K562 (cell line): ENCODE measurements at regions not wholly inside any gene's neighbourhood (a gene's known extent, or its start where the extent isn't known, plus 50 kb on each side); places are given as distances from the start of the nearest gene placed in this dataset.

Experiments used
- DMBX1 ChIP-seq: fragments of 250-450 bp; sonication (Bioruptor Pico); IDR thresholded peaks from 2 replicates; pipeline ENCODE4 v1.8.0; 2022; ENCODE audit warnings: inconsistent platforms, mild to moderate bottlenecking, moderate library complexity, borderline replicate concordance
- HMGN3 ChIP-seq: IDR thresholded peaks from 2 replicates; pipeline ENCODE4 v1.6.1; 2011; ENCODE audit warnings: borderline replicate concordance, low read depth, mild to moderate bottlenecking, mixed read lengths, low read length; ENCODE audit not compliant: insufficient read length; ENCODE audit errors: extremely low read depth
- KDM1A ChIP-seq, 2 experiments: fragments of 450-650 bp; IDR thresholded peaks; 2 replicates each; pipeline ENCODE4 v1.6.1; 2016; ENCODE audit warnings: mild to moderate bottlenecking in 2 of 2
- MEIS2 ChIP-seq: fragments of 450-650 bp; IDR thresholded peaks from 2 replicates; pipeline ENCODE4 v1.6.1; 2014; ENCODE audit warnings: mild to moderate bottlenecking; ENCODE audit not compliant: partially characterized antibody
- NFIC ChIP-seq: fragments of 450-650 bp; IDR thresholded peaks from 2 replicates; pipeline ENCODE4 v1.6.1; 2017; ENCODE audit warnings: mild to moderate bottlenecking, inconsistent platforms
- POLR2AphosphoS2 ChIP-seq: IDR thresholded peaks from 2 replicates; pipeline ENCODE4 v1.6.1; 2012; ENCODE audit warnings: low read length, improper control_type of control experiment
- ZNF217 ChIP-seq: sonication (generic); formaldehyde crosslinking; IDR thresholded peaks from 2 replicates; pipeline ENCODE4 v1.8.0; 2022; ENCODE audit warnings: mild to moderate bottlenecking, missing genetic modification reagents
- ZNF384 ChIP-seq: IDR thresholded peaks from 2 replicates; pipeline ENCODE4 v1.6.1; 2012; ENCODE audit warnings: low read depth, low read length, improper control_type of control experiment
- TF ChIP-seq, protein P1 (sequence below): fragments of 200-800 bp; sonication (Bioruptor generic); IDR thresholded peaks from 2 replicates; pipeline ENCODE4 v1.6.1; 2016; ENCODE audit warnings: missing genetic modification characterization, missing compliant biosample characterization

DNA sequence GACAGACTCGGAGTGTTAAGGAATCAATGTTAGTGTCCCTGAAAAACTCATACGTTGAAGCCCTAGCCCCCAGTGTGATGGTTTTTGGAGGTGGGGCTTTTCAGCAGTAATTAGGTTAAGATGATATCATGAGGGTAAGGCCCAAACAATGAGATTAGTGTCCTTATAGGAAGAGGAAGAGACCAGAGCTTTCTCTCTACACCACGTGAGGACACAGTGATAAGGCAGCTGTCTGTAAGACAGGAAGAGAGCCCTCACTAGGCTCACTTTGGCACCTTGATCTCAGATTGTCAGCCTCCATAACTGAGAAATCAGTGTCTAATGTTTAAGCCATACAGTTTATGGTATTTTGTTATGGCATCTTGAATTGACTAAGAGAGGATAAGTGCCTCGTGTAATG lies 403.2 kb downstream of the NPIPA7 start (continued):
- TF ChIP-seq, protein P1, sequence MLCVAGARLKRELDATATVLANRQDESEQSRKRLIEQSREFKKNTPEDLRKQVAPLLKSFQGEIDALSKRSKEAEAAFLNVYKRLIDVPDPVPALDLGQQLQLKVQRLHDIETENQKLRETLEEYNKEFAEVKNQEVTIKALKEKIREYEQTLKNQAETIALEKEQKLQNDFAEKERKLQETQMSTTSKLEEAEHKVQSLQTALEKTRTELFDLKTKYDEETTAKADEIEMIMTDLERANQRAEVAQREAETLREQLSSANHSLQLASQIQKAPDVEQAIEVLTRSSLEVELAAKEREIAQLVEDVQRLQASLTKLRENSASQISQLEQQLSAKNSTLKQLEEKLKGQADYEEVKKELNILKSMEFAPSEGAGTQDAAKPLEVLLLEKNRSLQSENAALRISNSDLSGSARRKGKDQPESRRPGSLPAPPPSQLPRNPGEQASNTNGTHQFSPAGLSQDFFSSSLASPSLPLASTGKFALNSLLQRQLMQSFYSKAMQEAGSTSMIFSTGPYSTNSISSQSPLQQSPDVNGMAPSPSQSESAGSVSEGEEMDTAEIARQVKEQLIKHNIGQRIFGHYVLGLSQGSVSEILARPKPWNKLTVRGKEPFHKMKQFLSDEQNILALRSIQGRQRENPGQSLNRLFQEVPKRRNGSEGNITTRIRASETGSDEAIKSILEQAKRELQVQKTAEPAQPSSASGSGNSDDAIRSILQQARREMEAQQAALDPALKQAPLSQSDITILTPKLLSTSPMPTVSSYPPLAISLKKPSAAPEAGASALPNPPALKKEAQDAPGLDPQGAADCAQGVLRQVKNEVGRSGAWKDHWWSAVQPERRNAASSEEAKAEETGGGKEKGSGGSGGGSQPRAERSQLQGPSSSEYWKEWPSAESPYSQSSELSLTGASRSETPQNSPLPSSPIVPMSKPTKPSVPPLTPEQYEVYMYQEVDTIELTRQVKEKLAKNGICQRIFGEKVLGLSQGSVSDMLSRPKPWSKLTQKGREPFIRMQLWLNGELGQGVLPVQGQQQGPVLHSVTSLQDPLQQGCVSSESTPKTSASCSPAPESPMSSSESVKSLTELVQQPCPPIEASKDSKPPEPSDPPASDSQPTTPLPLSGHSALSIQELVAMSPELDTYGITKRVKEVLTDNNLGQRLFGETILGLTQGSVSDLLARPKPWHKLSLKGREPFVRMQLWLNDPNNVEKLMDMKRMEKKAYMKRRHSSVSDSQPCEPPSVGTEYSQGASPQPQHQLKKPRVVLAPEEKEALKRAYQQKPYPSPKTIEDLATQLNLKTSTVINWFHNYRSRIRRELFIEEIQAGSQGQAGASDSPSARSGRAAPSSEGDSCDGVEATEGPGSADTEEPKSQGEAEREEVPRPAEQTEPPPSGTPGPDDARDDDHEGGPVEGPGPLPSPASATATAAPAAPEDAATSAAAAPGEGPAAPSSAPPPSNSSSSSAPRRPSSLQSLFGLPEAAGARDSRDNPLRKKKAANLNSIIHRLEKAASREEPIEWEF (CRISPR knock-in tag) = no peak
- no peak for TF ChIP-seq ZNF217 (CRISPR knock-in tag)
- TF ChIP-seq HMGN3 = no peak
- TF ChIP-seq KDM1A (IDR thresholded peaks at IDR 0.05) = peak in 1 of 2 experiments; percentile 13; a peak in 1 of 4 replicates
- TF ChIP-seq NFIC = no peak
- no peak for TF ChIP-seq MEIS2
- no peak for TF ChIP-seq ZNF384
- TF ChIP-seq DMBX1 (CRISPR knock-in tag) = no peak
- TF ChIP-seq POLR2AphosphoS2 = no peak
